ENCODE measurements at regions not wholly inside any gene's neighbourhood (a gene's known extent, or its start where the extent isn't known, plus 50 kb on each side); places are given as distances from the start of the nearest gene placed in this dataset.
"Not testable (repeated sequence)": the region's sequence is repeated elsewhere in the genome, so short reads cannot be mapped to it uniquely, and the experiment has no call there.

DNA sequence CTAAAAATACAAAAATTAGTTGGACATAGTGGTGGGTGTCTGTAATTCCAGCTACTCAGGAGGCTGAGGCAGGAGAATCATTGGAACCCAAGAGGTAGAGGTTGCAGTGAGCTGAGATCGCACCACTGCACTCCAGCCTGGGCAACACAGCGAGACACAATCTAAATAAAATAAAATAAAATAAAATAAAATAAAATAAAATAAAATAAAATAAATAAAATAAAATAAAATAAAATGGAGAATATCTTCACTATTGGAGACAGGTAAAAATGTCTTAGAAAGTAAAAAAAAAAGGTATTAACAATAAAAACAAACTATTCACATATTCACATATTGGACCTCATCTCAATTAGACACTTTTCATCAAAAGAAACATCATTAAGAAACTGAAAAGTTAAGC, 106.3 kb upstream of the PAXBP1 start:
- DNase-seq (ENCODE audit: low read depth); H3K4me3 ChIP-seq (ENCODE audit: low read depth, low read length): not testable (repeated sequence)

DNA sequence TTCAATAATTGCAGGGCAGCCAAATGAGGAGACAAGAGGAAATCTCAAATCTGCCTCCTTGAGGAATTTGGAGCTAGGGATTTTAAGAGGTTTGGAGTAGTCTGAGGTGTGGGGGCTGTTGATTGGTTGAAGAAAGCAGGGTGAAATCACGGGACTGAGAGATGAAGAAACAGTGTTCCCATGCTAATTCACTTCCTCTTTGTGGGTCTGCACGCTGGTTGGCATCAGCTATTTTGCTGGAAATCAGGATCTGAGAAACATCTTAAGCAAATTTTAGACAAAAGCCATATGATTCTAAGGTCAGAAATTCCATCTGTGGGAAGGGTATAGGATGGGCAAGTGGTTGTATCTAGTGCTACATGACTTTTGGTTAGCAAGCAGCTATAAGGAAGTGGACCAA, 107.1 kb upstream of the PAXBP1 start:
- no peak for DNase-seq (ENCODE audit: low read depth)
- H3K4me3 ChIP-seq (ENCODE audit: low read depth, low read length), result no peak overlapping the region

GRCh38 chr21:32881458-32881857, 109.9 kb upstream of the PAXBP1 start:
- H3K4me3 ChIP-seq (ENCODE audit: low read depth, low read length), result no peak overlapping the region
- no peak for DNase-seq (ENCODE audit: low read depth)

DNA sequence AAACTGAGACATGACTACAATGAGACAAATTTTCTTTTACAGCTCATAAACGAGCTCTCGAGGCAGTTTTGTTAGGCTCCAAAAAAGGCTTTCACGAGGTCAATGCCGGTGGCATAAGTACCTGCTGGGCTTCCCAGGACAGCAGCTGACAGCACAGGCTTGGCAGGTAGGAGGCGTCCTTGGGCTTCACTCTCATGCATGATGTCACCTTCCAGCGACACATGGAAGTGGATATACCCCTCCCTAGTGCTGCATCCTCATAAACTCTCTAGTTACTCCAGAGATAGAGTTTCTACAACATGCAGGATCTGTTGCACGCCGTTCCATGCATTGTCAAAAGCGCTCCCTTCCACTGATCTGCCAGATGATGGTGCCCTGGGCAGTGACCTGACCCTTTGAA, 112.5 kb upstream of the PAXBP1 start:
- no peak overlapping the region for H3K4me3 ChIP-seq (ENCODE audit: low read depth, low read length)
- DNase-seq (ENCODE audit: low read depth), result no peak

- no peak for DNase-seq (ENCODE audit: low read depth)
- no peak overlapping the region for H3K4me3 ChIP-seq (ENCODE audit: low read depth, low read length)
These were observed 114.8 kb upstream of the PAXBP1 start for GRCh38 chr21:32886339-32886738.

DNA sequence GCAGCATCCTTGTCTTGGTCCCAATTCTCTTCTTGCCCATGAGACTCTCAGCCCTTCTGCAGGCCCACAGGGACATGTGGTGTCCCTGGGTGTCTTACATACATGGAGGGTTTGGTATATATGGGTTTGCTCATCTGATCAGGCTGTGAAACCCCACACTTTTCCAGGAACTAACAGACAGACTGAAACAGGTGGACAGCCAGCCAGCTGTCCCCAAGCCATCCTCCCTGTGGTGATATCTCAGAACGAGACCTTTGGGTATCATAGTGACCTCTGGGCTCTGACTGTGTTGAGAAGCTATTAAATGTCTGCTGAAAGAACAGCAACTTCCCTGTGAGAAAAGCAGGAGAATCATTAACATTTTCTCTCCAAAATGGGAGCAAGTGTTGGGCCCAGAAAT, 115.5 kb upstream of the PAXBP1 start:
- no peak overlapping the region for H3K4me3 ChIP-seq (ENCODE audit: low read depth, low read length)

GRCh38 chr21:32888971-32889370, 117.4 kb upstream of the PAXBP1 start:
- H3K4me3 ChIP-seq (ENCODE audit: low read depth, low read length), result no peak overlapping the region
- DNase-seq (ENCODE audit: low read depth), result no peak

More for the DNA sequence above, 115.5 kb upstream of the PAXBP1 start:
- no peak for DNase-seq (ENCODE audit: low read depth)

GRCh38 chr21:32889596-32889995, 118.0 kb upstream of the PAXBP1 start:
- DNase-seq (ENCODE audit: low read depth), result no peak
- no peak overlapping the region for H3K4me3 ChIP-seq (ENCODE audit: low read depth, low read length)

DNA sequence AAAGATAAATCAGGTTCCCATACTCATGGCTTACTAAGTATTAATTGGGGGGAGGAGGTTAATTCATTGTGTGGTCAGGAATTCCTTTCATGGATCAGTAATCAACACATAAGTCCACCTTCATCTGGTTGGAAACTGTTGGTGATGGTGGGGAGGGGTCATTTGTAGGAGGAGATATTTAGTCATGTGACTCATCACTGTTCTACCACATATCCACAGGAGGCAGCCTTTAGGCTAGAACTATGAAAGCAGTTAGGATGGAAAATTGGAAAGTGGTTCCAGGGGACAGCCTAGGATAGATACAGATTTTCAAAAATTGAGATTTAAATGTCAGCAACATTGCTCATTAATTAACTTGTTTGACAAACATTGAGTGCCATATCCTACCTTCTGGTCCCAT, 122.8 kb upstream of the PAXBP1 start:
- H3K4me3 ChIP-seq (ENCODE audit: low read depth, low read length), result no peak overlapping the region
- DNase-seq (ENCODE audit: low read depth), result no peak

- DNase-seq (ENCODE audit: low read depth), result no peak
- no peak overlapping the region for H3K4me3 ChIP-seq (ENCODE audit: low read depth, low read length)
These were observed 124.9 kb upstream of the OLIG2 start for GRCh38 chr21:32900814-32901213.

- no peak overlapping the region for H3K4me3 ChIP-seq (ENCODE audit: low read depth, low read length)
- DNase-seq (ENCODE audit: low read depth), result no peak
These were observed 118.2 kb upstream of the OLIG2 start for GRCh38 chr21:32907521-32907920.

- H3K4me3 ChIP-seq (ENCODE audit: low read depth, low read length), result no peak overlapping the region
- DNase-seq (ENCODE audit: low read depth), result no peak
These were observed 117.2 kb upstream of the OLIG2 start for GRCh38 chr21:32908534-32908933.

GRCh38 chr21:32909393-32909792, 116.3 kb upstream of the OLIG2 start:
- no peak for DNase-seq (ENCODE audit: low read depth)
- H3K4me3 ChIP-seq (ENCODE audit: low read depth, low read length), result no peak overlapping the region

DNA sequence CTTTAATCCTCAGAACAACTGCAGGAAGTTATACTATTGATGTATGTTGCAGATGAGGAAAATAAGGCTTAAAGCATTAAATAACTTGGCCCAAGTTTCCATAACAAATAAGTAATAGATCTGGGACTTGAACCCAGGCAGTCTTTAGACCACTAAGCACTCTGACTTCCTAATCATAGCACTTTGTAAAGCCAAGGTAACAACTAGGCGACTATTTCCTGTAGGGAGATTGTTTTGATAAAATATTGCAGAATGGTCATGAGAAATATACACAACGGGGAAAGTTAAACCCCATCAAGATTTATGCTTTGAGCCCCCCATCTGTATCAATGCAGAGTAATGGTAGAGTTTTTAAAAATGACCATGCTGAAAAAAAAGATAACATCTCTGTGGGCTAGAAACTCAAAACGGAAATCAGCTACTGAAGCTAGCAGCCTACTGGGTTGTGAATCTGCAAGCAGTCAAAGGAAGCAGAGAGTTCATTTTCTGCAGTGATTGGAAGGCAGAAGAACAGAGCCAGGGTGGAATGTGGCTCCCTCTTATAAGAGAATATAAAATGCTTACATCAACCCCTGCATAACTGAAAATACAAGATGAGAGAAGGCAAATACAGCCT, 111.2 kb upstream of the OLIG2 start:
- no peak overlapping the region for H3K4me3 ChIP-seq (ENCODE audit: low read depth, low read length)

GRCh38 chr21:32915099-32915498, 110.6 kb upstream of the OLIG2 start:
- no peak for DNase-seq (ENCODE audit: low read depth)
- H3K4me3 ChIP-seq (ENCODE audit: low read depth, low read length), result no peak overlapping the region

More for the DNA sequence above, 111.2 kb upstream of the OLIG2 start:
- DNase-seq (ENCODE audit: low read depth), result no peak

- no peak for DNase-seq (ENCODE audit: low read depth)
- no peak overlapping the region for H3K4me3 ChIP-seq (ENCODE audit: low read depth, low read length)
These were observed 109.6 kb upstream of the OLIG2 start for GRCh38 chr21:32916088-32916487.

- H3K4me3 ChIP-seq (ENCODE audit: low read depth, low read length), result no peak overlapping the region
- no peak for DNase-seq (ENCODE audit: low read depth)
These were observed 109.1 kb upstream of the OLIG2 start for GRCh38 chr21:32916522-32917099.

- DNase-seq (ENCODE audit: low read depth), result no peak
- H3K4me3 ChIP-seq (ENCODE audit: low read depth, low read length), result no peak overlapping the region
These were observed 108.2 kb upstream of the OLIG2 start for GRCh38 chr21:32917362-32918135.

DNA sequence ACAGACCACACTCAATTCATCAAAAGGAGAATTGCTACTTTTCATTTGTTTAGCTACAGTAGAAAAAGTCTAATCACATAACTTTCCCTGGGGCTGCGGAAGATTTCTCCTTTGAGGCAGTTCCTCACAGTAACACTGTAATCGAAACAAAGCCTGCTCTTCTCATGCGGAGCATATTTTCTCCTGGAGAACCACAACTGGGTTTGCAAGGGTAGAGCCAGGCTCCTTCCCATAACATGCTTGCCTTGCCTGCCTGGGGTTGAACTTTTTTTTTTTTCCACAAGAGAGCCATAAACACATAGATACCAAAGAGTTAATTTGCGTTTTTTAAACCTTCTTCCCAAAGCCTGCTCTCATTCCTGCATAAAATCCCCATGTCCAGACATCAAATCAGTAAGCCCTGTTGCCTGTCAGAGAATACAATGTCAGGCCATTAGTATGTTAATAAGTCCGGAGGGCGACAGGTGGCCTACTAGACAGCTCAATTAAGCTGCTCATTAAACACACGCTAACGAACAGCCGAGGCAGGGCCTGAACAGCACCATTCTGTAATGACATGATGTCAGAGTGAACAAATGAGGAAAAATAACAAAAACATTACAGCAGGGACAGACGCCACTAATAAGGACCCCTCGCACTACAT, 107.1 kb upstream of the OLIG2 start:
- no peak overlapping the region for H3K4me3 ChIP-seq (ENCODE audit: low read depth, low read length)
- DNase-seq (ENCODE audit: low read depth), result no peak

- no peak for DNase-seq (ENCODE audit: low read depth)
- no peak overlapping the region for H3K4me3 ChIP-seq (ENCODE audit: low read depth, low read length)
These were observed 105.3 kb upstream of the OLIG2 start for GRCh38 chr21:32920474-32920873.
